GM12878 (cell line): ENCODE measurements at regions not wholly inside any gene's neighbourhood (a gene's known extent, or its start where the extent isn't known, plus 50 kb on each side); places are given as distances from the start of the nearest gene placed in this dataset.

Experiments used
- ATAC-seq: fragments of 200-7000 bp; cut with Tn5 transposase; 3 replicates; pipeline ENCODE4 v1.9.1; 2020; ENCODE audit warnings: mild to moderate bottlenecking, moderate library complexity
- BruUV-seq: library from RNA; stranded (reverse); fragments of 400-500 nt; replicated peaks from 2 replicates; lab custom pipeline; 2021; lab: Mats Ljungman, UMichigan
- CTCF ChIA-PET: fragments of 300-600 bp; sonication (Branson Sonifier 250); formaldehyde crosslinking; extraction: SDS; loops from one replicate; lab custom pipeline; 2021; ENCODE audit warnings: inconsistent platforms; lab: Yijun Ruan, JAX
- POLR2A ChIA-PET: fragments of 350-600 bp; formaldehyde crosslinking; extraction: SDS; loops from one replicate; lab custom pipeline; 2021; ENCODE audit warnings: inconsistent platforms; lab: Charles Lee
- RAD21 ChIA-PET: fragments of 300-600 bp; sonication (Branson Sonifier 250); formaldehyde crosslinking; loops from one replicate; lab custom pipeline; 2023; ENCODE audit warnings: antibody characterized with exemption; ENCODE audit not compliant: unreplicated experiment; lab: Charles Lee
- SMC1A ChIA-PET: fragments of 300-600 bp; sonication (Branson Sonifier 250); formaldehyde crosslinking; loops from one replicate; lab custom pipeline; 2023; ENCODE audit not compliant: unreplicated experiment, uncharacterized antibody; lab: Charles Lee
- DNase-seq: peaks from one replicate; pipeline ENCODE4 v3.0.0-alpha.2; 2011; ENCODE audit warnings: low read depth, low spot score
- FAIRE-seq: peaks from 3 replicates; lab custom pipeline; 2011; peaks lifted over from hg19 to GRCh38; lab: Jason Lieb, UNC
- H2AFZ ChIP-seq: 2 replicates; pipeline ENCODE4 v1.6.0; 2011; ENCODE audit warnings: low read depth, low read length, control low read depth; ENCODE audit not compliant: control insufficient read depth
- H3K27ac ChIP-seq: 2 replicates; pipeline ENCODE4 v1.5.1; 2011; ENCODE audit warnings: control low read depth; ENCODE audit not compliant: control insufficient read depth, insufficient read depth
- H3K27me3 ChIP-seq, 2 experiments: replicated peaks in 1 of 2; 2 replicates each; pipeline versions ENCODE4 v1.6.0 to v1.6.1; 2011; ENCODE audit warnings: low read length in 1 of 2; ENCODE audit not compliant: control insufficient read depth in 2 of 2, insufficient read depth in 2 of 2
- H3K36me3 ChIP-seq, 2 experiments: 2 replicates each; pipeline ENCODE4 v1.5.1; 2011; ENCODE audit warnings: low read length in 1 of 2; ENCODE audit not compliant: control insufficient read depth in 2 of 2, insufficient read depth in 2 of 2
- H3K4me1 ChIP-seq: 2 replicates; pipeline ENCODE4 v1.6.1; 2011; ENCODE audit warnings: mild to moderate bottlenecking, low read length, moderate library complexity, mixed read lengths; ENCODE audit not compliant: control insufficient read depth, insufficient read depth
- H3K4me2 ChIP-seq: 2 replicates; pipeline ENCODE4 v1.6.0; 2011; ENCODE audit warnings: control low read depth; ENCODE audit not compliant: control insufficient read depth, insufficient read depth
- H3K4me3 ChIP-seq: fragments of 200-600 bp; sonication (generic); 2 replicates; pipeline ENCODE4 v1.5.1; 2016
- H3K79me2 ChIP-seq: 2 replicates; pipeline ENCODE4 v1.6.0; 2011; ENCODE audit warnings: low read length; ENCODE audit not compliant: control insufficient read depth, insufficient read depth
- H3K9ac ChIP-seq: 2 replicates; pipeline ENCODE4 v1.8.0; 2011; ENCODE audit warnings: low read length, control low read depth, mixed read lengths; ENCODE audit not compliant: control insufficient read depth, insufficient read depth
- H3K9me3 ChIP-seq: replicated peaks from 3 replicates; pipeline ENCODE4 v1.5.1; 2011; ENCODE audit warnings: mild to moderate bottlenecking, low read length; ENCODE audit not compliant: control insufficient read depth, insufficient read depth
- H4K20me1 ChIP-seq: 2 replicates; pipeline ENCODE4 v1.6.0; 2011; ENCODE audit not compliant: control insufficient read depth, insufficient read depth
- EP300 ChIP-seq, 2 experiments: fragments of 150-350 bp in 1 of 2; IDR thresholded peaks; 2 replicates each; pipeline ENCODE4 v1.6.1; 2011 to 2012; ENCODE audit warnings: low read depth in 2 of 2, low read length in 2 of 2, borderline replicate concordance in 1 of 2, improper control_type of control experiment in 1 of 2, inconsistent platforms in 1 of 2; ENCODE audit not compliant: control insufficient read depth in 1 of 2
- IRF4 ChIP-seq: IDR thresholded peaks from 2 replicates; pipeline ENCODE4 v1.6.1; 2011; ENCODE audit warnings: low read depth, low read length
- MYC ChIP-seq: IDR thresholded peaks from 2 replicates; pipeline ENCODE4 v1.6.1; 2011; ENCODE audit warnings: mild to moderate bottlenecking, low read length, moderate library complexity, inconsistent platforms; ENCODE audit not compliant: insufficient read depth, insufficient replicate concordance, insufficient read length, severe bottlenecking
- POLR2A ChIP-seq: IDR thresholded peaks from 2 replicates; pipeline ENCODE4 v1.6.1; 2011; ENCODE audit warnings: low read depth, mild to moderate bottlenecking, low read length
- SREBF2 ChIP-seq: IDR thresholded peaks from 2 replicates; pipeline ENCODE4 v1.6.1; 2012; ENCODE audit warnings: mild to moderate bottlenecking, low read length
- TAF1 ChIP-seq: IDR thresholded peaks from 2 replicates; pipeline ENCODE4 v1.6.1; 2011; ENCODE audit warnings: mild to moderate bottlenecking, low read depth, low read length, borderline replicate concordance
- TBL1XR1 ChIP-seq: IDR thresholded peaks from 2 replicates; pipeline ENCODE4 v1.6.1; 2012; ENCODE audit warnings: low read depth, low read length, improper control_type of control experiment
- ZNF207 ChIP-seq: fragments of 450-650 bp; IDR thresholded peaks from 2 replicates; pipeline ENCODE4 v1.6.1; 2014; ENCODE audit warnings: antibody characterized with exemption, mild to moderate bottlenecking, borderline replicate concordance
- ZNF217 ChIP-seq: fragments of 450-650 bp; IDR thresholded peaks from 2 replicates; pipeline ENCODE4 v1.6.1; 2017; ENCODE audit warnings: antibody characterized with exemption, mild to moderate bottlenecking
- ZNF274 ChIP-seq: IDR thresholded peaks from one replicate; pipeline ENCODE4 v1.8.0; 2011; ENCODE audit not compliant: insufficient read length, insufficient read depth
- ZNF687 ChIP-seq: fragments of 450-650 bp; IDR thresholded peaks from 2 replicates; pipeline ENCODE4 v1.6.1; 2017; ENCODE audit warnings: mild to moderate bottlenecking, moderate library complexity
- WGBS: methylation state at CpG from one replicate; pipeline ENCODE4 v1.1.6; 2016; ENCODE audit warnings: low lambda C conversion rate; ENCODE audit not compliant: insufficient replicate concordance, insufficient coverage; ENCODE audit errors: missing lambda C conversion rate; 5-methylcytosine and 5-hydroxymethylcytosine counted together
- in situ Hi-C: fragments of 300-500 bp; cut with MboI; formaldehyde crosslinking; loops from 9 replicates; pipeline ENCODE4 v1.14.3; 2018; ENCODE audit warnings: mixed read lengths
- intact Hi-C: fragments of 100-400 bp; cut with micrococcal nuclease; formaldehyde crosslinking; loops from one replicate; pipeline ENCODE4 v1.14.2; 2022; ENCODE audit not compliant: unreplicated experiment
- TF ChIP-seq, protein P1 (sequence below): fragments of 450-650 bp; IDR thresholded peaks from 2 replicates; pipeline ENCODE4 v1.6.1; 2018; ENCODE audit warnings: mild to moderate bottlenecking, low read depth, moderate library complexity; ENCODE audit not compliant: partially characterized antibody
- TF ChIP-seq, protein P2 (sequence below): IDR thresholded peaks from 2 replicates; pipeline ENCODE4 v1.6.1; 2011; ENCODE audit warnings: borderline replicate concordance, low read depth, mild to moderate bottlenecking, moderate library complexity, mixed read lengths, low read length; ENCODE audit not compliant: insufficient read depth; ENCODE audit errors: extremely low read length
- TF ChIP-seq, protein P3 (sequence below): IDR thresholded peaks from 2 replicates; pipeline ENCODE4 v1.6.1; 2012; ENCODE audit warnings: low read depth, low read length, improper control_type of control experiment

DNA sequence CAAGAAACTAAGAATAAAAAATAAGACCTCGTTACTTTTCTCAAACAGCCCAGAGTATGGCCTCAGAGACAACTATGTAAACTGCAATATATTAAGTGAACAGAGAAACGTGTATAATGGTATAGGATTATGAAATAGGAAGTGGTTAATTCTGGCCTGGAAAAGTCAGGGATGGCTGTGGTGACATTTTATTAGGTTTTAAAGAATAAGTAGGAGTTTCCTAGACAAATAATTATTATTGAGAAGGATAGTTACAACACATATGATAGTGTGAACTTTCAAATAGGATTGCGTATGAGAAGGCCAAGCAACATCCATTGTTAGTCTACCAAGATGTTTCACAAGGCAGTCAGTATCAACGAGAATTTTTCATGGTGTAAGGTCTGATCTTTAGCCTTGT, 244.1 kb downstream of the LPIN1 start (continued):
- TF ChIP-seq ZNF207 (no peak), TAF1 (no peak)

- WGBS: 100% methylated on average over 1 of the region's 1 CpG
- Histone ChIP-seq H3K27me3 (no peaks in the 10 kb centered on the region), H3K4me2 (no peak overlapping the region), H4K20me1 (no peaks in the 10 kb centered on the region), H2AFZ (no peak overlapping the region), H3K9ac (no peak overlapping the region), H3K4me3 (no peak overlapping the region), H3K4me1 (peaks cover 6% of the 10 kb centered on the region), H3K9me3 (peaks cover 20% of the 10 kb centered on the region), H3K27ac (no peak overlapping the region), H3K36me3 (peaks cover 0 to 9% of the 10 kb centered on the region in 2 experiments; a peak in 3 of 4 replicates), H3K79me2 (no peaks in the 10 kb centered on the region)
- DNase-seq (no peak), FAIRE-seq (no peak), ATAC-seq (no peak)
- SMC1A ChIA-PET: interaction anchor here (2.1 kb wide), 1 partner anchor 130 kb away, joined by 4 read pairs; no protein-coding TSS in a partner anchor
- CTCF ChIA-PET: no interaction called here
- RAD21 ChIA-PET: no interaction called here
- TSS peak; percentile 3 for BruUV-seq
- in situ Hi-C loops (no loop called here), intact Hi-C loops (no loop called here)
- POLR2A ChIA-PET: no interaction called here
- TF ChIP-seq MYC (no peak), EP300 (IDR thresholded peaks at IDR 0.05; ENCODE audit: borderline replicate concordance in 1 of 2, control insufficient read depth in 1 of 2, low read depth in 2 of 2, low read length in 2 of 2) (no peak), ZNF687 (no peak), ZNF207 (no peak), SREBF2 (no peak), IRF4 (no peak), POLR2A (no peak), TBL1XR1 (no peak), ZNF274 (no peak), ZNF217 (no peak)
- TF ChIP-seq, protein P1, sequence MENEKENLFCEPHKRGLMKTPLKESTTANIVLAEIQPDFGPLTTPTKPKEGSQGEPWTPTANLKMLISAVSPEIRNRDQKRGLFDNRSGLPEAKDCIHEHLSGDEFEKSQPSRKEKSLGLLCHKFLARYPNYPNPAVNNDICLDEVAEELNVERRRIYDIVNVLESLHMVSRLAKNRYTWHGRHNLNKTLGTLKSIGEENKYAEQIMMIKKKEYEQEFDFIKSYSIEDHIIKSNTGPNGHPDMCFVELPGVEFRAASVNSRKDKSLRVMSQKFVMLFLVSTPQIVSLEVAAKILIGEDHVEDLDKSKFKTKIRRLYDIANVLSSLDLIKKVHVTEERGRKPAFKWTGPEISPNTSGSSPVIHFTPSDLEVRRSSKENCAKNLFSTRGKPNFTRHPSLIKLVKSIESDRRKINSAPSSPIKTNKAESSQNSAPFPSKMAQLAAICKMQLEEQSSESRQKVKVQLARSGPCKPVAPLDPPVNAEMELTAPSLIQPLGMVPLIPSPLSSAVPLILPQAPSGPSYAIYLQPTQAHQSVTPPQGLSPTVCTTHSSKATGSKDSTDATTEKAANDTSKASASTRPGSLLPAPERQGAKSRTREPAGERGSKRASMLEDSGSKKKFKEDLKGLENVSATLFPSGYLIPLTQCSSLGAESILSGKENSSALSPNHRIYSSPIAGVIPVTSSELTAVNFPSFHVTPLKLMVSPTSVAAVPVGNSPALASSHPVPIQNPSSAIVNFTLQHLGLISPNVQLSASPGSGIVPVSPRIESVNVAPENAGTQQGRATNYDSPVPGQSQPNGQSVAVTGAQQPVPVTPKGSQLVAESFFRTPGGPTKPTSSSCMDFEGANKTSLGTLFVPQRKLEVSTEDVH: no peak
- TF ChIP-seq, protein P2, sequence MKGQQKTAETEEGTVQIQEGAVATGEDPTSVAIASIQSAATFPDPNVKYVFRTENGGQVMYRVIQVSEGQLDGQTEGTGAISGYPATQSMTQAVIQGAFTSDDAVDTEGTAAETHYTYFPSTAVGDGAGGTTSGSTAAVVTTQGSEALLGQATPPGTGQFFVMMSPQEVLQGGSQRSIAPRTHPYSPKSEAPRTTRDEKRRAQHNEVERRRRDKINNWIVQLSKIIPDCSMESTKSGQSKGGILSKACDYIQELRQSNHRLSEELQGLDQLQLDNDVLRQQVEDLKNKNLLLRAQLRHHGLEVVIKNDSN: no peak
- TF ChIP-seq, protein P3, sequence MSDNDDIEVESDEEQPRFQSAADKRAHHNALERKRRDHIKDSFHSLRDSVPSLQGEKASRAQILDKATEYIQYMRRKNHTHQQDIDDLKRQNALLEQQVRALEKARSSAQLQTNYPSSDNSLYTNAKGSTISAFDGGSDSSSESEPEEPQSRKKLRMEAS: no peak
Measured at GRCh38 chr2:11993749-11994148, 247.3 kb downstream of the LPIN1 start.
